ENCODE measurements at regions not wholly inside any gene's neighbourhood (a gene's known extent, or its start where the extent isn't known, plus 50 kb on each side); places are given as distances from the start of the nearest gene placed in this dataset.

DNA sequence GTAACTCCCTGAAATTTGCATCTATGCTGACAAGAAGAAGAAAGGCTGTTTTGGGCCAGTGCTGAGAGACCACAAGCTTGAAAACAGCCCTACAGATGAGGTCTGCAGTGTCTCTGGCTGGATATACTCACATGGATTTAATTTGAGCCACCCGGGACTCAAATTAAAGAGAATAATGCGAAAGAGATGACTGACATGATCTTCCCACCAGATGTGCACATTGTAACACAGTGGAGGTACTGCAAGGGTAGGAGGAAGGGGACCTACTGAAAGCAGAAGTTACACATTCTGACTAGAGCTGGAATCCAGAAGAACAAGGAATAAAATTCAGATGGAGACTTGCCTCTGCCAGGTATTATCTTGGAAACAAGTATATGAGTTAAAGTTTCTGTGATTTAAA is 728.3 kb upstream of the SGO1 start:
- H3K4me3 Mint-ChIP-seq = no peak overlapping the region
- no peaks in the 10 kb centered on the region for H3K36me3 Mint-ChIP-seq
- DNase-seq = no peak
- H3K9me3 Mint-ChIP-seq = peaks cover 15 to 20% of the 10 kb centered on the region in 2 donors
- no peak for ATAC-seq (replicated peaks)
- H3K27me3 Mint-ChIP-seq = no peaks in the 10 kb centered on the region
- no peak overlapping the region for H3K27ac Mint-ChIP-seq
- H3K4me1 Mint-ChIP-seq = no peaks in the 10 kb centered on the region

DNA sequence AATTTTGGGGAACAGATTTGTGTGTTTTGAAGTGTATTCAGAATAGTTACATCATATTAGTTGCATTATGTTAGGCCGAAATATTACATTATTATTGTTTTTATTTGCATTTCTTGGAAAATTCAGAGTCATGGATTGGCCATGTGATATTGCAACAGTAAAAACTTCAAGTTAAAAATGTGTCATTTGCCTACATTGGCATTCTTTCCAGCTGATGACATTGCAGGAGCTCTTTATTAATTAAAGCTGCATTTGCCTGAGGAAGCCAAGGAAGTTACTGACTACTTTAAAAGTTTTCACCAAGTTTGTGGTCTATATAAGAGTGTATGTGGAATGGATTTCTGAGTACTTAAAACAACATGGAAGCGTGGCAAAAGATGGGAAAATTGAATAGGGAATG is 726.4 kb upstream of the SGO1 start:
- H3K27me3 Mint-ChIP-seq = no peaks in the 10 kb centered on the region
- no peaks in the 10 kb centered on the region for H3K4me1 Mint-ChIP-seq
- no peak for ATAC-seq (replicated peaks)
- DNase-seq = no peak
- peaks cover 7% of the 10 kb centered on the region in 2 donors for H3K9me3 Mint-ChIP-seq
- no peak overlapping the region for H3K4me3 Mint-ChIP-seq
- no peaks in the 10 kb centered on the region for H3K36me3 Mint-ChIP-seq
- no peak overlapping the region for H3K27ac Mint-ChIP-seq

DNA sequence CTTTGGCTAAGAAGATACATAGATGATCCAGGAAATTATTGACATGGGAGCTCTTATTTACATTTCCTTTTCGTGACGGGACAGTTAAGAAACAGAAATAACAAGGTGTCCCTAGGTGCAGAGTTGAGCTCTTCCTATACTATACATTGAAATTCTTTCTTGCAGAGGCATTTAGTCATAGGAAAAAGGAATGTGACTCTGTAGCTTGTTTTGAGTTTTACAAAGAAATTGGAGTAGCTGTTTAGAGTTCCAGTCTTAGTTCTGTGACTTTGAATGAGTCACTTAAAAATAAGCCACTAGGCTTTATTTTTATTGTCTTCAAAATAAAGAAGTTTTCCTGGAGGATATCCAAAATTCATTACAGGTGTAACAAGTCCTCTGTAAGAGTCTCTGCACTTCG is 723.5 kb upstream of the SGO1 start:
- H3K36me3 Mint-ChIP-seq = no peaks in the 10 kb centered on the region
- no peak overlapping the region for H3K4me3 Mint-ChIP-seq
- no peak for DNase-seq
- H3K9me3 Mint-ChIP-seq = peaks cover 0 to 4% of the 10 kb centered on the region in 2 donors
- no peaks in the 10 kb centered on the region for H3K4me1 Mint-ChIP-seq
- no peak for ATAC-seq (replicated peaks)
- no peak overlapping the region for H3K27ac Mint-ChIP-seq
- H3K27me3 Mint-ChIP-seq = no peaks in the 10 kb centered on the region

DNA sequence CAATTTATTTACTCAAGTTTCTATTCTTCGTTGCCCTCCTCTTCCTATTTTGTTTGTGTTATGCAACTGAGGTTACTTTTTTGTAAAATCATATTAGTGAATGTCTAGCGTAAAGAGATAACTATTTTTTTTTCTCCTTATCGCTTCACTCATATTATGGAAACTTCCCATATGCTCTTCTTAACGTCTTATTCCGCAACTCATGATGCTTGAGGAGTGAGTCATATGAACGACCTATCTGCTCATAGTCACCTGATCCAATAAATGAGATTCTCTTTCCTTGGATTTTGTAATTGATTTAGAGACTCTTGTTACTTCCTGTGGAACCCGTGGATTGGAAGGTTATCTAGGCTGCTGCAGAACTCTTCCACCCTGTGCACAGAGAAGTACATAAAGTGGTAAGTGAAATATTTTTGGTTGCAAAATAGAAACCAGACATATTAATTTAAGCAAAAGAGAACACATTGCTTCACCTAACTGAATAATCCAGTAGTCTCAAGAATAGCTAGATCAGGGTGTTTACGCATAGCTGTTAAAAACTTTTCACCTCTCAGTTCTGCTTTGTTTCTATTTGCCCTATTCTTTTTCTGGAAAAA is 719.3 kb upstream of the SGO1 start:
- Mint-ChIP-seq H3K4me3 (no peak overlapping the region), H3K36me3 (no peaks in the 10 kb centered on the region), H3K4me1 (no peaks in the 10 kb centered on the region), H3K27me3 (no peaks in the 10 kb centered on the region), H3K27ac (no peak overlapping the region), H3K9me3 (peaks cover 0 to 3% of the 10 kb centered on the region in 2 donors)
- ATAC-seq (replicated peaks) (no peak), DNase-seq (no peak)

DNA sequence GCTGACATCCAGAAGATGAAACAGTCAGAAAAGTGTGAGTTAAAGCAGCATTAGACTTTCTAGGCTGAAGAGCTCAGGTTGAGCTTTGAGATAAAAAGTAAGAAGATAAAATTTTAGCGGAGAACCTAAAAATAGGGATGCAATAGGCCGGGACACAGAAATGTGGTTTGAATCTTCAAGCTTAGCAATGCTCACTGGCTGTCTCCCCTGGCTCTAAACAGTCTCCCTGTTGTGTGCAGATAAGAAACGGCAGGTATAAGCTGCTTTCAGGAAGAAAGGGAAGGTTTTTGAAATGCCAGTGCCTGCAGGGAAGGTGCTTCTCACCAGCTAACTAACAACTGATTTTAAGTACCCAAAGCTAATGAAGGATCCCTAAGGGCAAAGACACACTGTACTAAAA is 718.7 kb upstream of the SGO1 start:
- no peaks in the 10 kb centered on the region for H3K27me3 Mint-ChIP-seq
- no peak for DNase-seq
- no peak overlapping the region for H3K4me3 Mint-ChIP-seq
- H3K36me3 Mint-ChIP-seq = no peaks in the 10 kb centered on the region
- peaks cover 0 to 6% of the 10 kb centered on the region in 2 donors for H3K9me3 Mint-ChIP-seq
- ATAC-seq (replicated peaks) = no peak
- no peak overlapping the region for H3K27ac Mint-ChIP-seq
- H3K4me1 Mint-ChIP-seq = peaks cover 0 to 3% of the 10 kb centered on the region in 2 donors

GRCh38 chr3:20898962-20899361 is 713.0 kb upstream of the SGO1 start:
- Mint-ChIP-seq H3K4me1 (peaks cover 0 to 3% of the 10 kb centered on the region in 2 donors), H3K4me3 (no peak overlapping the region), H3K27ac (no peak overlapping the region), H3K36me3 (no peaks in the 10 kb centered on the region), H3K9me3 (peaks cover 0 to 12% of the 10 kb centered on the region in 2 donors), H3K27me3 (no peaks in the 10 kb centered on the region)
- DNase-seq (no peak), ATAC-seq (replicated peaks) (no peak)

DNA sequence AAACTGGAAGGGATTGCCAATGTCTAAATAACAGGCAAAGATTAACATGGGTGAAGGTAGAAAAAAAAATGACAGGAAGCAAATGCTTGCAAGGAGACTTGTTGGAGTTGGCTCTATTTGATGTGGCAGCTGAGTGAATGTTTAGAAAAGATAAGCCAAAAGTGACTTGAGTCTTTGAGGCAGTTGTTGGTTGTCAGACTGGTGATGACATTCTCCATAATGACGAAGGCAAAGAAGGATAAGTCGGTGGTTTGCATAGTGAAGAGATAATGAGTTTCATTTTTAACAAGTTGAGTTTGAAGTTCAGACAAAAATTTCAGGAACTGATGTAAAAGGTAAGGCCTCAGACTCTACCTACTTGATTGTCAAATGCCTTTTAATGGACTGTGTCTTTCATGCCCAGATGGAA is 704.1 kb upstream of the SGO1 start:
- no peak for ATAC-seq (replicated peaks)
- Mint-ChIP-seq H3K9me3 (peaks cover 0 to 7% of the 10 kb centered on the region in 2 donors), H3K4me1 (no peaks in the 10 kb centered on the region), H3K27ac (no peak overlapping the region), H3K4me3 (no peak overlapping the region), H3K36me3 (no peaks in the 10 kb centered on the region), H3K27me3 (no peaks in the 10 kb centered on the region)
- DNase-seq = no peak

- Mint-ChIP-seq H3K27ac (no peak overlapping the region), H3K4me1 (no peaks in the 10 kb centered on the region), H3K9me3 (peaks cover 7 to 11% of the 10 kb centered on the region in 2 donors), H3K27me3 (no peaks in the 10 kb centered on the region), H3K4me3 (no peak overlapping the region), H3K36me3 (no peaks in the 10 kb centered on the region)
- no peak for DNase-seq
- ATAC-seq (replicated peaks) = no peak
Observed at GRCh38 chr3:20878691-20879090, 692.7 kb upstream of the SGO1 start.

DNA sequence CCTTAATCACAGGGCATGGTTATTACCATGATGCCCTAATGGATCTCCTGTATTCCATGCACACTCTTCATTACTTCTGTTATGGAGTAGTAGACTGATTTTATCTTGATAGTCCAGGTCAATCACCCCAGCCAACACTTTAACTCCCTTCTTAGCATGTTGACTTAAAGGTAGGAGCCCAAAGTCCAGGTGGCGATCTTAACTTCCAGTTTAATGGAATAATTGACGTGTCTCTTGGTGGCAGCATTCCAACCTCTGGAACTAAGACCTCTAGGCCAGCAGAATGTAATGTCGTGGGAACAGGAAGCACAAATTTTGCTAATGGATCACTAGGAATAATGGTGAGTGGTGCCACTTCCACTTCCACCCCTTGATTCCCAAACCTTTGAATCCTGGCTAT is 687.2 kb upstream of the SGO1 start:
- Mint-ChIP-seq H3K27me3 (no peaks in the 10 kb centered on the region), H3K9me3 (peaks cover 13 to 25% of the 10 kb centered on the region in 2 donors), H3K27ac (no peak overlapping the region), H3K4me1 (no peaks in the 10 kb centered on the region), H3K36me3 (no peaks in the 10 kb centered on the region), H3K4me3 (no peak overlapping the region)
- no peak for ATAC-seq (replicated peaks)
- no peak for DNase-seq

- DNase-seq (no peak), ATAC-seq (replicated peaks) (no peak)
- Mint-ChIP-seq H3K27me3 (no peaks in the 10 kb centered on the region), H3K27ac (no peak overlapping the region), H3K4me3 (no peak overlapping the region), H3K9me3 (peaks cover 8 to 19% of the 10 kb centered on the region in 2 donors), H3K36me3 (no peaks in the 10 kb centered on the region), H3K4me1 (no peaks in the 10 kb centered on the region)
Observed at GRCh38 chr3:20870106-20870899, 684.3 kb upstream of the SGO1 start.

DNA sequence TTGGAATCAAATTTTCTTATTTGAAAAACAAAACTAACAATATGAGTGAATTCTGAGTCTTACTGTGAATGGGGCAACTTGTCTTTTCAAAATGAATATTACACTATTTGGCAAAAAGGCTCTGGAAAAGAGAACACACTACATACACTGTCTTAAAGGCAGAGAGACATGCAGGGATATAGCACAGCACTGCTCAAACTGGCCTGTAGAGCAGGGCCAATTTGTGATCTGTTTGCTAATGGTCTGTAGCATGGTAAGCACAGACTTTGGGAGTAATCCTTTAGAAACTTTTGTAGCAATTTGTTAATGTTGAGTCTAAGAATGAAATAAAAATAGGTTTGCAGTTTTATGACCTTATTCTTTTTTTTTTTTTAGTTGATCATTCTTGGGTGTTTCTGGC is 679.8 kb upstream of the SGO1 start:
- DNase-seq = no peak
- no peaks in the 10 kb centered on the region for H3K4me1 Mint-ChIP-seq
- no peak overlapping the region for H3K27ac Mint-ChIP-seq

GRCh38 chr3:20861454-20861853 is 675.4 kb upstream of the SGO1 start:
- ATAC-seq (replicated peaks) (no peak), DNase-seq (no peak)
- Mint-ChIP-seq H3K36me3 (no peaks in the 10 kb centered on the region), H3K4me3 (no peak overlapping the region), H3K27ac (no peak overlapping the region), H3K4me1 (no peaks in the 10 kb centered on the region), H3K27me3 (no peaks in the 10 kb centered on the region), H3K9me3 (peaks cover 6 to 11% of the 10 kb centered on the region in 2 donors)

More for the DNA sequence above, 679.8 kb upstream of the SGO1 start:
- Mint-ChIP-seq H3K9me3 (peaks cover 8 to 11% of the 10 kb centered on the region in 2 donors), H3K27me3 (no peaks in the 10 kb centered on the region), H3K36me3 (no peaks in the 10 kb centered on the region), H3K4me3 (no peak overlapping the region)
- no peak for ATAC-seq (replicated peaks)

- DNase-seq (no peak), ATAC-seq (replicated peaks) (no peak)
- Mint-ChIP-seq H3K9me3 (peaks cover 0 to 1% of the 10 kb centered on the region in 2 donors), H3K27me3 (no peaks in the 10 kb centered on the region), H3K36me3 (no peaks in the 10 kb centered on the region), H3K4me1 (no peaks in the 10 kb centered on the region), H3K4me3 (no peak overlapping the region), H3K27ac (no peak overlapping the region)
Observed at GRCh38 chr3:20857636-20858035, 671.6 kb upstream of the SGO1 start.

DNA sequence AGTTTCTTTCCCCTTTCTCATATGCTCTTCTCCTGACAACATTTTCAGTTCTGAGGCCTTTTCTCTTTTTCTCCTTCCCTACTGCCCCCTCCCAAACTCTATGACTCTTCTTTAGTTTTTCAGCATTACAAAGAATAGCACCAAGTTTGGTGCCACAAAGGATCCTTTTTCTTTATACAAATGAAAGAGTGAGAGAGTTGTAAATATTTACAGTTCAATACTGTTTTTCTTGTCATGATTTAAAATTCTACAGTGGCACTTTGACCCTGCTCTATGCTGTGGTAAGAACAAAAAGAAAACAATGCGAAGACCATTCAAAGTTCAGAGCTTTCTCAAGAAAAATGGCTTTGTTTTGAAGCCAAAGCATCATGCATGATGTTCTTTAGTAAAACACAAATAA is 667.9 kb upstream of the SGO1 start:
- H3K36me3 Mint-ChIP-seq = no peaks in the 10 kb centered on the region
- no peak overlapping the region for H3K4me3 Mint-ChIP-seq
- ATAC-seq (replicated peaks) = no peak
- no peak overlapping the region for H3K27ac Mint-ChIP-seq
- no peaks in the 10 kb centered on the region for H3K4me1 Mint-ChIP-seq
- no peaks in the 10 kb centered on the region for H3K27me3 Mint-ChIP-seq
- H3K9me3 Mint-ChIP-seq = no peaks in the 10 kb centered on the region
- DNase-seq = no peak

DNA sequence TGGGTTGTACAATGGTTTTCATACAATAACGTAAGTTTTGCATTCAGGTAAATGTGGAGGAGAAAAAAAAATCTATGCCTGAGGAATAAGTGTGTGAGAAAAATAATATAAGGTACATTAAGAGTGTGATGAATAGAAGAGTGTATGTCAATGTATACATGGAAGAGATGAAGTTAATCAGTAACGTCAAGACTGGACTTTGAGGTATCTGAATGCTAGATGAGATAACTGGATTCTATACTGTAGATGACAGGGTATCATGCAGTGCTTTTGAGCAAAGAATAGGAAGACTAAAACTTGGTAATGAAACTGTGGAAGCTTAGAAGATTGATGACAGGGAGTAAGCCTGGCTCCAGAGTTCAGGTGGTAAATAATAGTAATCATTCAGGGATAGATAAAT is 666.7 kb upstream of the SGO1 start:
- ATAC-seq (replicated peaks) (no peak), DNase-seq (no peak)
- Mint-ChIP-seq H3K4me3 (no peak overlapping the region), H3K9me3 (peaks cover 2 to 4% of the 10 kb centered on the region in 2 donors), H3K27me3 (no peaks in the 10 kb centered on the region), H3K4me1 (no peaks in the 10 kb centered on the region), H3K36me3 (no peaks in the 10 kb centered on the region), H3K27ac (no peak overlapping the region)

Data from stimulated activated naive B cell treated with anti-CD40 and anti-IgM and Interleukin-4, amounts not matched to agents 10 μg/mL and 1 μg/mL and 100 μg/mL, for 72 hours (primary cell).